Neural crest cell (in vitro differentiated cells): ENCODE measurements at regions not wholly inside any gene's neighbourhood (a gene's known extent, or its start where the extent isn't known, plus 50 kb on each side); places are given as distances from the start of the nearest gene placed in this dataset.
A peak's percentile ranks its signal among the peaks of the same experiment; 100 is the strongest.

Source experiments
- DNase-seq: peaks from one replicate; pipeline ENCODE4 v3.0.0; 2021; ENCODE audit warnings: low read depth, mixed read lengths, low spot score
- H3K27ac Mint-ChIP-seq: one replicate; pipeline ENCODE4 v1.8.0; 2021; ENCODE audit warnings: mild to moderate bottlenecking, mixed read lengths; ENCODE audit not compliant: unreplicated experiment
- H3K27me3 Mint-ChIP-seq: 2 replicates; pipeline ENCODE4 v1.8.0; 2021; ENCODE audit warnings: low read depth, mild to moderate bottlenecking, mixed read lengths
- H3K36me3 Mint-ChIP-seq: 2 replicates; pipeline ENCODE4 v1.8.0; 2021; ENCODE audit warnings: low read depth, mild to moderate bottlenecking, mixed read lengths
- H3K4me1 Mint-ChIP-seq: 2 replicates; pipeline ENCODE4 v1.8.0; 2021; ENCODE audit warnings: mixed read lengths
- H3K4me3 Mint-ChIP-seq: one replicate; pipeline ENCODE4 v1.8.0; 2021; ENCODE audit warnings: mild to moderate bottlenecking, mixed read lengths
- H3K9me3 Mint-ChIP-seq: 2 replicates; pipeline ENCODE4 v1.8.0; 2021; ENCODE audit warnings: mixed read lengths
- CTCF ChIP-seq: fragments of 200-600 bp; sonication (generic); conservative IDR thresholded peaks from 2 replicates; pipeline ENCODE4 v1.5.0; 2021; ENCODE audit warnings: antibody characterized with exemption, mild to moderate bottlenecking

GRCh38 chr7:32347244-32347828 lies 142.8 kb downstream of the LSM5 start:
- Mint-ChIP-seq H3K4me3 (no peak overlapping the region), H3K27me3 (peaks cover 4% of the 10 kb centered on the region), H3K27ac (no peak overlapping the region), H3K9me3 (peaks cover 3% of the 10 kb centered on the region), H3K4me1 (no peaks in the 10 kb centered on the region), H3K36me3 (no peaks in the 10 kb centered on the region)
- TF ChIP-seq CTCF: peak; percentile 75
- peak; percentile 36 for DNase-seq

- no peak for DNase-seq
- peaks cover 3% of the 10 kb centered on the region for H3K9me3 Mint-ChIP-seq
- no peaks in the 10 kb centered on the region for H3K4me1 Mint-ChIP-seq
- H3K4me3 Mint-ChIP-seq: no peak overlapping the region
- H3K36me3 Mint-ChIP-seq: no peaks in the 10 kb centered on the region
- H3K27ac Mint-ChIP-seq: no peak overlapping the region
- no peak for TF ChIP-seq CTCF
- H3K27me3 Mint-ChIP-seq: peaks cover 4% of the 10 kb centered on the region
These were observed 143.9 kb downstream of the LSM5 start for GRCh38 chr7:32346253-32346652.

DNA sequence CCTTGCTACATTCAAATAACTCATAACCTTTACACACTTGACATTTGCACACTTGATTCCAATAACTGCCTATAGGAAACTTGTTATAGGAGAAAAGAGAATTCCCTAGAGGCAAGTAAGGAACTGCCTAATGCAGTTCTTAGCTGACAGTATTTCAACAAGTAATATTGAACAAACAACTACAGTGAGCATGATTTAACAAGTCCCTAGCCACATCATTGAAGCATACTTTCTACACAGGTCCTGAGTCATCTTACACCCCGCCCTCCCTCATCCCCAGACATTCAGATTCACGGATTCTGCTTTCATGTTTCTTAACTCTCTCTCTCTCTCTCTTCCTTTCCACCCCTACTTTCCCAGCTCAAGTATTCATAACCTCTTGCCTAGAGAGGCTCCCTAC lies 153.5 kb downstream of the LSM5 start:
- Mint-ChIP-seq H3K27me3 (peaks cover 3% of the 10 kb centered on the region), H3K9me3 (peaks cover 8% of the 10 kb centered on the region), H3K27ac (no peak overlapping the region), H3K36me3 (peaks cover 4% of the 10 kb centered on the region), H3K4me3 (no peak overlapping the region), H3K4me1 (no peaks in the 10 kb centered on the region)
- DNase-seq: no peak
- TF ChIP-seq CTCF: no peak

- Mint-ChIP-seq H3K9me3 (peaks cover 14% of the 10 kb centered on the region), H3K4me3 (no peak overlapping the region), H3K4me1 (no peaks in the 10 kb centered on the region), H3K27me3 (peaks cover 3% of the 10 kb centered on the region), H3K36me3 (peaks cover 9% of the 10 kb centered on the region), H3K27ac (no peak overlapping the region)
- no peak for DNase-seq
- TF ChIP-seq CTCF: no peak
These were observed 155.1 kb downstream of the LSM5 start for GRCh38 chr7:32335107-32335506.

GRCh38 chr7:32330602-32331001 lies 159.6 kb downstream of the LSM5 start:
- H3K36me3 Mint-ChIP-seq: peaks cover 9% of the 10 kb centered on the region
- no peak for TF ChIP-seq CTCF
- H3K4me3 Mint-ChIP-seq: no peak overlapping the region
- H3K27ac Mint-ChIP-seq: no peak overlapping the region
- peaks cover 2% of the 10 kb centered on the region for H3K27me3 Mint-ChIP-seq
- peaks cover 12% of the 10 kb centered on the region for H3K9me3 Mint-ChIP-seq
- DNase-seq: no peak
- no peaks in the 10 kb centered on the region for H3K4me1 Mint-ChIP-seq

GRCh38 chr7:32326078-32326477 lies 164.1 kb downstream of the LSM5 start:
- no peak for DNase-seq
- Mint-ChIP-seq H3K9me3 (no peaks in the 10 kb centered on the region), H3K27ac (no peak overlapping the region), H3K27me3 (peaks cover 7% of the 10 kb centered on the region), H3K4me3 (no peak overlapping the region), H3K36me3 (no peaks in the 10 kb centered on the region), H3K4me1 (peaks cover 9% of the 10 kb centered on the region)
- TF ChIP-seq CTCF: no peak
